ENCODE measurements at regions not wholly inside any gene's neighbourhood (a gene's known extent, or its start where the extent isn't known, plus 50 kb on each side); places are given as distances from the start of the nearest gene placed in this dataset.

DNA sequence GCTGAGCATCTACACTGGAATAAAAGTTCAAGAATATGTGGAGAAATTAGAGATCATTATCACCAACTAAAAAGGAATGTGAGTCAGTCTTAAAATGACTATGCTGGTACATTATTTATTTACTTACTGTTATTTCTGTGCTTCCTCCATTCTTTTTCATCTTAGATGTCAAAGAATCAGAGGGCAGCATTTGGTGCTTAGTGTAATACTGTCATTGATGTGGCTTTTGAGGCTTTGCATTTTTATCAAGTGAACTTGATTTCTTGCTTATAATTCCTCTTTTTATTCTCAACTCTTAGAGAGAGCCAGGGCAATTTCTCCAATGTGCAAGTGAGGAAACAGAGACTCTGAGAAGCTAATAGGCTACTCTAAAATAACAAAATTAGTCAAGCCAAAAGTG, 163.7 kb upstream of the TRPC7 start:
- DNase-seq (ENCODE audit: low read depth): no peak

DNA sequence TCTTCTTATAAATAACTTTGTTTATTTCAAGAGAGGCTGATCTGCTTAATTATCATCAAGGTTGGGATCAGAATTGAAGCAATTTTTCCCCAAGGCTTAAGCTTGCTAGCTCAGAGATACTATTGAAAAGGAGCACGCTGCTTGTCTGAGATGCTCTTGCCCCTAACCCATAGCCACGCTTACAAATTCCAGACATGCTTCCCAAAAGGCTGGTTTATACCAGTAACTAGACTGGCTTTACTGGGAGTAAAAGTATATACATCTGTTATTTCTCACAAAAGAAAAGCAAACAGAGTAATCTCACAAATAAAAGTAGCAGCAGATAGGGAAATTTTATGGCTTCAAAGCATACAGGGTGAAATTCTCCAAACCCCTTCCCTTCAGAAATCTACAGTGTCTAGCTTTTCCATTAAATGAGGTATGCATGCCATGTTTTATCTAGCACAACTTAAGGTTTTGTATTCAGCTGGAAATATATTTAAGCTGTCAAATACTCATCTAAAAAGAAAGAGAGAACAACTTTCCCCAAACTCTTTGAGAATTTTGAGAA, 163.2 kb upstream of the TRPC7 start:
- DNase-seq (ENCODE audit: low read depth): no peak

DNA sequence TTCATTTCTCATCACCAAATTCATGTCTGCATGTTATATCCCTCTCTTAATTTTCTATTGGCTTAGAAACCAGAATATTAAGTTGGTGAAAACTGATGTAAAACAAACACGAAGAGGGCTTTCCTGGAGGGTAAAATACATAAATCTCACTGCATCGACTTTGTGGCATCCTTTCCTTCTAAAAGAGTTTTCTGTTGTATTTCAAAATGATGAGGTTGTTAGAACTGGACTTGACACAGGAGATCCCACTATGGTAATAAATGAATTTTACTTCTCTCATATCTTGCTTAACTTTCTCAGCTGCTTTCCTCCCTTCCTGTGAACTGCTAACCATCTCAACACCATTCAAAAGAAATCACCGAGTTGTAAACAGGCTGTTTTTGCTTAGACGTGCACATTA, 162.0 kb upstream of the TRPC7 start:
- no peak for DNase-seq (ENCODE audit: low read depth)

GRCh38 chr5:136526791-136527190, 161.4 kb upstream of the TRPC7 start:
- DNase-seq (ENCODE audit: low read depth): no peak

- no peak for DNase-seq (ENCODE audit: low read depth)
Observed at GRCh38 chr5:136526021-136526420, 160.7 kb upstream of the TRPC7 start.

GRCh38 chr5:136525597-136525996, 160.3 kb upstream of the TRPC7 start:
- no peak for DNase-seq (ENCODE audit: low read depth)

GRCh38 chr5:136522217-136522956, 157.0 kb upstream of the TRPC7 start:
- no peak for DNase-seq (ENCODE audit: low read depth)

DNA sequence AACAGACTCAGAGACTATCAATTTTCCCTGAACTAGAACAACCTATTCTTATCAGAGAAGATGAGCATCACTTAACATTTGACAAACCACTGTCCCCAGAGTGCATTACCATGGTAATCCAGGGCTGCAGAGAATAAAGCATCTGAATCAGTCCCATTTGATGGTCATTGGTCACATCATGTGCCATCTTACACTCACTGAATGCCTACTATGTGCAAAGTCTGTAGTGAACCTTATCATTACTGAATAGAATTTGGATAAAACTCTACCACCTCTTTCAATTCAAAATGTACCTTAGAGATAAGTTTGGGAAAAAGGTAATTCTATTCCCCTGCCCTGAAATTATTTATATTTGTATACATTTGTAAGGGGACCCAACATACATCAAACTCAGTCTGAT, 156.4 kb upstream of the TRPC7 start:
- no peak for DNase-seq (ENCODE audit: low read depth)

DNA sequence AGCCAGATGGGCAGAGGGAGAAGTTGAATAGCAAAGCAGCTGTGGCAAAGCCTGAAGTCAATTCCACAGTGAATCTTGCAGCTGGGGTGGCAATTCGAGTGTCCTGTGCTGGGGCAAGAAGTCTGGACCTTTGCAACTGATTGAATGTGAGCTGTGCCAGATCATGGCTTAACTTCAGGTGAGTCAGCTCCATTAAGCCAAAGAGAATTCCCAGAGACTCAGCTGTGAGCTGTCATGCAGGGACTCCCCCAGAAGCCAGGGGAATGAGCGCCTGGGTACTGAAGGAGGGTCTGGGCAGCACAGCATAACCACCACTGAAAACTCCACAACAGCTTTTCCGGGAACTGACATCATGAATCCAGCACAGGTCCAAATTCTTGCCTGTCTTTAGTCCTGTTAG, 153.5 kb upstream of the TRPC7 start:
- DNase-seq (ENCODE audit: low read depth): no peak

GRCh38 chr5:136518174-136518573, 152.8 kb upstream of the TRPC7 start:
- DNase-seq (ENCODE audit: low read depth): no peak

DNA sequence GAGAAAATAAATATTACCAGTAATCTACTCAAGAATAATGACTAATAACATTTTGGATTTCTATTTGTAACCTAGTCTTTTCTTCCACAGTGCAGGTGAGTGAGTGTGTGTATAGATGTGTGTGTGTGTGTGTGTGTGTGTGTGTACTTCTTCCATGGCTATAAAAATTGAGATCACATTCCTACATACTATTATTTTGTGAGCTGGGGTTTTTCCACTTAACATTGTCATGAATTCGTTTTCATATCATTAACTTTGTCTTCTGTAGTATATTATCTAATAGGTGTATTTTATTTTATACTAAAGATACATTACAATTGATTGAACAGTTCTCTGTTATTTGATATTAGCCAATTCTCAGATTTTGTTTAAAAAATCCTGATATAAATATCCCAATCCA, 152.4 kb upstream of the TRPC7 start:
- no peak for DNase-seq (ENCODE audit: low read depth)

DNA sequence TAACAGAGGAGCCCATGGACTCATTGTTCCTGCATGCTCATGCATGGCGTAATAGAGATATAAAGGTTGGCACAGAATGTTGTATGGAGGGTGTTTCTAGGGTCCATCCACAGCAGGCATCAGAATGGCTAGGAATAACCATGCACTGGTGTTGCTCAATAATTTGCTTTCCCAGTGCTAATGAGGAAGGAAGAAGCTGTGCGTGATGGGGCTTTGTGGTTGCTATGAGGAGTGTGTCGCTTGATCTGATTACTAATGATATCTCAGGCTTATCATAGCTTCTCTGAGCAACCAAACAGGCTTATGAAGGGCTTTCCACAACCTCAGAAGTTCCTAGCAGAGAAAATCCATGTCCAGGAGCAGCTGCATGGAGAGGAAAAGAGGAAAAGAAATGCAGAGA, 151.3 kb upstream of the TRPC7 start:
- DNase-seq (ENCODE audit: low read depth): no peak

- DNase-seq (ENCODE audit: low read depth): no peak
Observed at GRCh38 chr5:136513430-136513829, 148.1 kb upstream of the TRPC7 start.

DNA sequence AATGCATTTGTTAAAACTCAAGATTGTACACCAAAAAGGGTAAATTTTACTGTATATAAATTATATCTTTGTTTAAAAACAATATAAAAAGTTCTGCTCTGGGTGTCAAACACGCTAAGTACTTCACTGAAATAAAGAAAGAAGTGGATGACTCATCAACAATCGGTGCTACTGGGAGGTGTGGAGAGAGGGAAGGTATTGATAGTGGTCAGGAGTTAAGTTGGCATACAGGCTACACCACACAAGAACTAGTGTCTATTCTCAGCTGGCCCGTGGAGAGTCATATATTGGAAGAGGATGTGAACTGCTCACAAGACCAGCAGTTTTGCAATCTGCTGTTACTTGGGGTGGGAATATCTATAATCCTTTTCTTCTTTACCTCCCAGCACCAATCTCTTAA, 145.7 kb upstream of the TRPC7 start:
- no peak for DNase-seq (ENCODE audit: low read depth)

DNA sequence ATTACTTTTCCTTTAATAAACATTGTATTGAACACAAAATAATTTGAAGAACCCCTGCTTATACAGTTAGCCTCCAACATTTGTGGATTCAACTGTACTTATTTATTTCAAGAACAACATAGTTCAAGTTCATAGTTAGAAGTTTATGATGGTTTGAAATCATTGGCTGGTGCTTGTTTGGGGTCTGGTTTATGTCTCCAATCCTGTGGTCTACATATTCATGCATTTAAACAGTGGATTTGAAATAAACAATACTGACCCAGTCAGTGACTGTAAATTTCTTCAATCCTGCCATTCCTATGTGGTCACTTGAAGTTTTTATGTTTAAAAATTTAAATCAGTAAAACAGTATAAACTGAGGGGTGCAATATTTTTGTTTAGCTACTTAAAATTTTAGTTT, 145.1 kb upstream of the TRPC7 start:
- DNase-seq (ENCODE audit: low read depth): no peak

GRCh38 chr5:136506131-136506530, 140.8 kb upstream of the TRPC7 start:
- no peak for DNase-seq (ENCODE audit: low read depth)

GRCh38 chr5:136501133-136501532, 135.8 kb upstream of the TRPC7 start:
- no peak for DNase-seq (ENCODE audit: low read depth)

GRCh38 chr5:136492587-136492986, 127.2 kb upstream of the TRPC7 start:
- DNase-seq (ENCODE audit: low read depth): no peak

GRCh38 chr5:136491806-136492205, 126.5 kb upstream of the TRPC7 start:
- no peak for DNase-seq (ENCODE audit: low read depth)

GRCh38 chr5:136484808-136485325, 119.5 kb upstream of the TRPC7 start:
- DNase-seq (ENCODE audit: low read depth): no peak

- no peak for DNase-seq (ENCODE audit: low read depth)
Observed at GRCh38 chr5:136482206-136482605, 116.9 kb upstream of the TRPC7 start.

DNA sequence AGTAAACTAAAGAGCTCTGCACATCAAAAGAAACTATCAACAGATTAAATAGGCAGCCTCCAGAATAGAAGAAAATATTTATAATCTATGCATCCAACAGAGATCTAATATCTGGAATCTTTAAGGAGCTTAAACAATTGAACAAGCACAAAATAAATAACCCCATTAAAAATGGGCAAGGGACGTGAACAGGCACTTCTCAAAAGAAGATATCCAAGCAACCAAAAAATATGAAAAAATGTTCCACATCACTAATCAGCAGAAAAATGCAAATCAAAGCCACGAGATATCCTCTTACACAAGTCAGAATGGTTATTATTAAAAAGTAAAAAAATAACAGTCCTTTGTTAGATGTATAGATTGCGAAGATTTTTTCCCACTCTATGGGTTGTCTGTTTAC, 109.1 kb upstream of the TRPC7 start:
- no peak for DNase-seq (ENCODE audit: low read depth)

- no peak for DNase-seq (ENCODE audit: low read depth)
Observed at GRCh38 chr5:136467632-136468031, 102.3 kb upstream of the TRPC7 start.

DNA sequence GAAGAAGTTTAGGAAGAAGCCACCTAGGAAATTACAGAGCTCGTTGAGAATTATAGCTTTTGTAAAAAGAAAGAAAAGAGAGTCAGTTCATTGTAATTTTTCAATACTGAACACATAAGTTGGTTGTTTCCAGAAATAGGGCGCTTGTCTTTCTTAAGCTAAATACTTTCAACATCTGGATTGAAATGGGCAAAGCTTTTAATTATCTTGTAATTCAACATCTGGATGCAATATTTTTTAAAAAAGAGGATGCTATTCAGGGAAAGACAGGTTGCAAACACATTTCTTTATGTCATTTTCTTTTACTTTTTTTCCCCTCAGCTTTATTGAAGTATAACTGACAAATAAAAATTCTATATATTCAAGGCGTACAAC, 100.7 kb upstream of the TRPC7 start:
- DNase-seq (ENCODE audit: low read depth): no peak
